ENCODE measurements at regions not wholly inside any gene's neighbourhood (a gene's known extent, or its start where the extent isn't known, plus 50 kb on each side); places are given as distances from the start of the nearest gene placed in this dataset.

DNA sequence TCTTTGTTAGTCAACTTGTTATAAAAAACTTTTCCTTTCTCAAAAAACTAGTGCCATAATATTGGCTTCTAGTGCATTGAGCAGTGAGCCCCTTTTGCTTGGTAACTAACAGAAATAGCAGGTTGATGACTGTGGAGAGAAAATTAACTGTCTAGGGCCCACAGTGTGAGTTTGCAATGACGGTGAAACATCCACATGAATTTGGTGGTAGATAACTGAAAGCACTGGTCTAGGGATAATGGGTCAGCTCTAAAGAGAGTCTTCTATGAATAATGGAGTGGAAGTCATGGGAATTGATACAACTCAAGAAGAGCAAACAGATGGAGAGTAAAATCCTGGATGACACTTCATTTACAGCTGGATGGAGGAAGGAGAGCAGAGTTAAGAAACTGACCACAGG is 245.4 kb downstream of the METTL4 start:
- TF ChIP-seq, protein P1, sequence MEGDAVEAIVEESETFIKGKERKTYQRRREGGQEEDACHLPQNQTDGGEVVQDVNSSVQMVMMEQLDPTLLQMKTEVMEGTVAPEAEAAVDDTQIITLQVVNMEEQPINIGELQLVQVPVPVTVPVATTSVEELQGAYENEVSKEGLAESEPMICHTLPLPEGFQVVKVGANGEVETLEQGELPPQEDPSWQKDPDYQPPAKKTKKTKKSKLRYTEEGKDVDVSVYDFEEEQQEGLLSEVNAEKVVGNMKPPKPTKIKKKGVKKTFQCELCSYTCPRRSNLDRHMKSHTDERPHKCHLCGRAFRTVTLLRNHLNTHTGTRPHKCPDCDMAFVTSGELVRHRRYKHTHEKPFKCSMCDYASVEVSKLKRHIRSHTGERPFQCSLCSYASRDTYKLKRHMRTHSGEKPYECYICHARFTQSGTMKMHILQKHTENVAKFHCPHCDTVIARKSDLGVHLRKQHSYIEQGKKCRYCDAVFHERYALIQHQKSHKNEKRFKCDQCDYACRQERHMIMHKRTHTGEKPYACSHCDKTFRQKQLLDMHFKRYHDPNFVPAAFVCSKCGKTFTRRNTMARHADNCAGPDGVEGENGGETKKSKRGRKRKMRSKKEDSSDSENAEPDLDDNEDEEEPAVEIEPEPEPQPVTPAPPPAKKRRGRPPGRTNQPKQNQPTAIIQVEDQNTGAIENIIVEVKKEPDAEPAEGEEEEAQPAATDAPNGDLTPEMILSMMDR (IDR thresholded peaks at IDR 0.05), result no peak
- TF ChIP-seq POLR2A (IDR thresholded peaks at IDR 0.05), result no peak

Data from right lobe of liver (tissue), 4 donors.